Ishikawa (cell line): ENCODE measurements at regions not wholly inside any gene's neighbourhood (a gene's known extent, or its start where the extent isn't known, plus 50 kb on each side); places are given as distances from the start of the nearest gene placed in this dataset.

Experiments
- CEBPB ChIP-seq: IDR thresholded peaks from 2 replicates; pipeline ENCODE4 v1.6.1; 2012
- CREB1 ChIP-seq: IDR thresholded peaks from 2 replicates; pipeline ENCODE4 v1.6.1; 2012; ENCODE audit warnings: low read depth
- EGR1 ChIP-seq: IDR thresholded peaks from 2 replicates; pipeline ENCODE4 v1.6.1; 2012
- EP300 ChIP-seq: IDR thresholded peaks from 2 replicates; pipeline ENCODE4 v1.6.1; 2012; ENCODE audit warnings: borderline replicate concordance
- FOXM1 ChIP-seq: IDR thresholded peaks from 2 replicates; pipeline ENCODE4 v1.6.1; 2012; ENCODE audit warnings: low read depth, borderline replicate concordance
- MAX ChIP-seq: IDR thresholded peaks from 2 replicates; pipeline ENCODE4 v1.6.1; 2012
- NFIC ChIP-seq: IDR thresholded peaks from 2 replicates; pipeline ENCODE4 v1.6.1; 2012
- RAD21 ChIP-seq: IDR thresholded peaks from 2 replicates; pipeline ENCODE4 v1.6.1; 2012; ENCODE audit warnings: low read depth
- REST ChIP-seq: IDR thresholded peaks from 2 replicates; pipeline ENCODE4 v1.6.1; 2012; ENCODE audit warnings: low read depth, mild to moderate bottlenecking
- TAF1 ChIP-seq: IDR thresholded peaks from 2 replicates; pipeline ENCODE4 v1.6.1; 2012; ENCODE audit warnings: low read depth, mild to moderate bottlenecking
- TCF12 ChIP-seq: IDR thresholded peaks from 2 replicates; pipeline ENCODE4 v1.6.1; 2012; ENCODE audit warnings: low read depth
- TEAD4 ChIP-seq: IDR thresholded peaks from 2 replicates; pipeline ENCODE4 v1.6.1; 2012
- USF1 ChIP-seq: IDR thresholded peaks from 2 replicates; pipeline ENCODE4 v1.6.1; 2012
- YY1 ChIP-seq: IDR thresholded peaks from 2 replicates; pipeline ENCODE4 v1.6.1; 2012; ENCODE audit warnings: low read depth
- ZBTB7A ChIP-seq: IDR thresholded peaks from 2 replicates; pipeline ENCODE4 v1.6.1; 2012; ENCODE audit warnings: low read depth

- TF ChIP-seq REST (no peak), CEBPB (no peak), EGR1 (no peak), RAD21 (no peak), TAF1 (no peak), FOXM1 (no peak), YY1 (no peak), ZBTB7A (no peak), TEAD4 (no peak), NFIC (no peak)
These were observed 590.5 kb upstream of the SLC8A1 start for GRCh38 chr2:41042343-41042742.

- no peak for TF ChIP-seq YY1
- no peak for TF ChIP-seq EGR1
- no peak for TF ChIP-seq USF1
- TF ChIP-seq CEBPB: no peak
- TF ChIP-seq TEAD4: no peak
- TF ChIP-seq CREB1: no peak
- no peak for TF ChIP-seq ZBTB7A
- no peak for TF ChIP-seq REST
- TF ChIP-seq TAF1: no peak
These were observed 609.5 kb upstream of the SLC8A1 start for GRCh38 chr2:41061356-41061755.

- TF ChIP-seq YY1: no peak
- no peak for TF ChIP-seq EGR1
- TF ChIP-seq RAD21: no peak
- no peak for TF ChIP-seq REST
- TF ChIP-seq EP300: no peak
- no peak for TF ChIP-seq ZBTB7A
- no peak for TF ChIP-seq TCF12
- TF ChIP-seq NFIC: no peak
- no peak for TF ChIP-seq FOXM1
- TF ChIP-seq TEAD4: no peak
- no peak for TF ChIP-seq CEBPB
- TF ChIP-seq CREB1: no peak
- no peak for TF ChIP-seq TAF1
These were observed 610.4 kb upstream of the SLC8A1 start for GRCh38 chr2:41062336-41062735.

- no peak for TF ChIP-seq MAX
- no peak for TF ChIP-seq YY1
- no peak for TF ChIP-seq ZBTB7A
- TF ChIP-seq CREB1: no peak
- TF ChIP-seq REST: no peak
- no peak for TF ChIP-seq RAD21
These were observed 614.3 kb upstream of the SLC8A1 start for GRCh38 chr2:41066168-41066567.

GRCh38 chr2:41068740-41069139 lies 616.9 kb upstream of the SLC8A1 start:
- TF ChIP-seq USF1 (no peak), CEBPB (no peak), MAX (no peak), TCF12 (no peak), NFIC (no peak), RAD21 (no peak), TEAD4 (no peak), CREB1 (no peak), EP300 (no peak)
